ENCODE measurements at regions not wholly inside any gene's neighbourhood (a gene's known extent, or its start where the extent isn't known, plus 50 kb on each side); places are given as distances from the start of the nearest gene placed in this dataset.
"Not testable (repeated sequence)": the region's sequence is repeated elsewhere in the genome, so short reads cannot be mapped to it uniquely, and the experiment has no call there.

GRCh38 chr3:88732186-88732585 is 375.2 kb upstream of the EPHA3 start:
- TF ChIP-seq POLR2A (IDR thresholded peaks at IDR 0.05) (no peak), EP300 (IDR thresholded peaks at IDR 0.05; ENCODE audit: low read depth) (no peak)
- no peaks in the 10 kb centered on the region for H3K4me1 ChIP-seq
- H3K9me3 ChIP-seq = no peaks in the 10 kb centered on the region
- no peaks in the 10 kb centered on the region for H3K27me3 ChIP-seq
- 73 to 79% methylated on average over 4 to 9 of the region's 9 CpGs for WGBS, 2 donors (ENCODE audit: low coverage in 1 of 2)
- no peaks in the 10 kb centered on the region for H3K36me3 ChIP-seq
- intact Hi-C loops (cut with DNase I; ENCODE audit: low total_unique reads) = no loop called here
- H3K4me3 ChIP-seq = no peak overlapping the region
- no peak for DNase-seq
- H3K27ac ChIP-seq = no peak overlapping the region
- in situ Hi-C loops (cut with MboI; ENCODE audit: low pct_ligation_motif_present in 1 of 4, low pct_unique_long_range_greater_than_20kb in 1 of 4, low sequenced_read_pairs in 3 of 4) = no loop called here

GRCh38 chr3:88742106-88742505 is 365.3 kb upstream of the EPHA3 start:
- no peaks in the 10 kb centered on the region for H3K4me1 ChIP-seq
- H3K27me3 ChIP-seq = no peaks in the 10 kb centered on the region
- DNase-seq = no peak
- no peaks in the 10 kb centered on the region for H3K9me3 ChIP-seq
- TF ChIP-seq CTCF (IDR thresholded peaks at IDR 0.05) (no peak), POLR2AphosphoS5 (IDR thresholded peaks at IDR 0.05) (no peak), EP300 (IDR thresholded peaks at IDR 0.05; ENCODE audit: low read depth) (no peak), POLR2A (IDR thresholded peaks at IDR 0.05) (no peak)
- no peak overlapping the region for H3K4me3 ChIP-seq
- in situ Hi-C loops (cut with MboI; ENCODE audit: low pct_ligation_motif_present in 1 of 4, low pct_unique_long_range_greater_than_20kb in 1 of 4, low sequenced_read_pairs in 3 of 4) (no loop called here), intact Hi-C loops (cut with DNase I; ENCODE audit: low total_unique reads) (no loop called here)
- no peaks in the 10 kb centered on the region for H3K36me3 ChIP-seq
- H3K27ac ChIP-seq = no peak overlapping the region

- Histone ChIP-seq H3K27me3 (no peaks in the 10 kb centered on the region), H3K4me1 (no peaks in the 10 kb centered on the region), H3K4me3 (no peak overlapping the region), H3K9me3 (no peaks in the 10 kb centered on the region), H3K36me3 (no peaks in the 10 kb centered on the region), H3K27ac (no peak overlapping the region)
- TF ChIP-seq EP300 (IDR thresholded peaks at IDR 0.05; ENCODE audit: low read depth) (no peak), POLR2AphosphoS5 (IDR thresholded peaks at IDR 0.05) (no peak), CTCF (IDR thresholded peaks at IDR 0.05) (no peak), POLR2A (IDR thresholded peaks at IDR 0.05) (no peak)
- in situ Hi-C loops (cut with MboI; ENCODE audit: low pct_ligation_motif_present in 1 of 4, low pct_unique_long_range_greater_than_20kb in 1 of 4, low sequenced_read_pairs in 3 of 4) = no loop called here
- DNase-seq = no peak
- intact Hi-C loops (cut with DNase I; ENCODE audit: low total_unique reads) = no loop called here
Observed at GRCh38 chr3:88742674-88743507, 364.5 kb upstream of the EPHA3 start.

GRCh38 chr3:88744896-88745295 is 362.5 kb upstream of the EPHA3 start:
- Histone ChIP-seq H3K4me3 (no peak overlapping the region), H3K9me3 (no peaks in the 10 kb centered on the region), H3K36me3 (no peaks in the 10 kb centered on the region), H3K4me1 (no peaks in the 10 kb centered on the region), H3K27me3 (no peaks in the 10 kb centered on the region), H3K27ac (no peak overlapping the region)
- in situ Hi-C loops (cut with MboI; ENCODE audit: low pct_ligation_motif_present in 1 of 4, low pct_unique_long_range_greater_than_20kb in 1 of 4, low sequenced_read_pairs in 3 of 4) = no loop called here
- 88 to 100% methylated on average over 1 of the region's 1 CpG for WGBS, 2 donors (ENCODE audit: low coverage in 1 of 2)
- DNase-seq = no peak
- TF ChIP-seq CTCF (IDR thresholded peaks at IDR 0.05) (no peak), POLR2AphosphoS5 (IDR thresholded peaks at IDR 0.05) (no peak), EP300 (IDR thresholded peaks at IDR 0.05; ENCODE audit: low read depth) (no peak), POLR2A (IDR thresholded peaks at IDR 0.05) (no peak)
- intact Hi-C loops (cut with DNase I; ENCODE audit: low total_unique reads) = no loop called here

- intact Hi-C loops (cut with DNase I; ENCODE audit: low total_unique reads); H3K4me3 ChIP-seq; H3K9me3 ChIP-seq; H3K36me3 ChIP-seq; H3K27me3 ChIP-seq; in situ Hi-C loops (cut with MboI; ENCODE audit: low pct_ligation_motif_present in 1 of 4, low pct_unique_long_range_greater_than_20kb in 1 of 4, low sequenced_read_pairs in 3 of 4); H3K4me1 ChIP-seq; DNase-seq; H3K27ac ChIP-seq: not testable (repeated sequence)
- WGBS, 2 donors (ENCODE audit: low coverage in 1 of 2) = 72% methylated on average over 6 of the region's 6 CpGs; no CpG with 5 or more reads in 1 of the 2 donors
Observed at GRCh38 chr3:88747145-88747544, 360.3 kb upstream of the EPHA3 start.

Measured in transverse colon (tissue), 4 donors.